WI38 (cell line): ENCODE measurements at regions not wholly inside any gene's neighbourhood (a gene's known extent, or its start where the extent isn't known, plus 50 kb on each side); places are given as distances from the start of the nearest gene placed in this dataset.

ENCODE experiments used
- H3K4me3 ChIP-seq: 2 replicates; pipeline ENCODE4 v1.5.1; 2011; ENCODE audit warnings: low read depth, mild to moderate bottlenecking, control low read depth, low read length
- CTCF ChIP-seq: IDR thresholded peaks from 2 replicates; pipeline ENCODE4 v1.5.1; 2012; ENCODE audit warnings: low read depth, mild to moderate bottlenecking, control low read depth, low read length

GRCh38 chr1:81693316-81693715, 107.4 kb upstream of the ADGRL2 start:
- no peak overlapping the region for H3K4me3 ChIP-seq
- no peak for TF ChIP-seq CTCF

- H3K4me3 ChIP-seq = no peak overlapping the region
- no peak for TF ChIP-seq CTCF
Measured at GRCh38 chr1:81690676-81691453, 109.9 kb upstream of the ADGRL2 start.

- H3K4me3 ChIP-seq = no peak overlapping the region
Measured at GRCh38 chr1:81689531-81689941, 111.2 kb upstream of the ADGRL2 start.

GRCh38 chr1:81682490-81682889, 118.2 kb upstream of the ADGRL2 start:
- H3K4me3 ChIP-seq = no peak overlapping the region
- TF ChIP-seq CTCF = no peak

More at GRCh38 chr1:81689531-81689941, 111.2 kb upstream of the ADGRL2 start:
- no peak for TF ChIP-seq CTCF

- TF ChIP-seq CTCF = no peak
- H3K4me3 ChIP-seq = no peak overlapping the region
Measured at GRCh38 chr1:81681601-81682266, 119.0 kb upstream of the ADGRL2 start.

GRCh38 chr1:81681114-81681513, 119.6 kb upstream of the ADGRL2 start:
- no peak overlapping the region for H3K4me3 ChIP-seq
- TF ChIP-seq CTCF = no peak

GRCh38 chr1:81679942-81680341, 120.8 kb upstream of the ADGRL2 start:
- no peak overlapping the region for H3K4me3 ChIP-seq
- TF ChIP-seq CTCF = no peak
